Stomach (tissue), 8 donors: ENCODE measurements at regions not wholly inside any gene's neighbourhood (a gene's known extent, or its start where the extent isn't known, plus 50 kb on each side); places are given as distances from the start of the nearest gene placed in this dataset.
A peak's percentile ranks its signal among the peaks of the same experiment; 100 is the strongest.

ENCODE experiments used
- DNase-seq, 2 donors: peaks; one replicate each; pipeline versions ENCODE4 v3.0.0 to v3.0.0-alpha.2; 2013 to 2019
- H3K27ac ChIP-seq, 5 donors: fragments of 200-600 bp in 4 of 5; sonication (generic) in 4 of 5; one replicate each; pipeline ENCODE4 v1.5.1; 2013 to 2019; ENCODE audit warnings: mild to moderate bottlenecking in 1 of 5, moderate library complexity in 1 of 5
- H3K27me3 ChIP-seq, 3 donors: fragments of 200-600 bp; sonication (generic); one replicate each; pipeline ENCODE4 v1.5.1; 2017 to 2019; ENCODE audit warnings: mixed run types in 1 of 3
- H3K36me3 ChIP-seq, 4 donors: fragments of 200-600 bp; sonication (generic); 1 replicate in 3 of 4; 2 replicates in 1 of 4; pipeline ENCODE4 v1.5.1; 2016 to 2019
- H3K4me1 ChIP-seq, 4 donors: fragments of 200-600 bp; sonication (generic); one replicate each; pipeline ENCODE4 v1.5.1; 2016 to 2019
- H3K4me3 ChIP-seq, 4 donors: fragments of 200-600 bp; sonication (generic) in 3 of 4; one replicate each; pipeline ENCODE4 v1.5.1; 2016 to 2019; ENCODE audit warnings: mild to moderate bottlenecking in 1 of 4
- H3K9me3 ChIP-seq, 4 donors: fragments of 200-600 bp; sonication (generic); one replicate each; pipeline ENCODE4 v1.5.1; 2016 to 2019
- CTCF ChIP-seq, 7 experiments: fragments of 450-650 bp in 4 of 7; fragments of 200-600 bp in 3 of 7; sonication (generic) in 3 of 7; IDR thresholded peaks; one replicate each; pipeline ENCODE4 v1.5.1; 2016 to 2019; ENCODE audit warnings: antibody characterized with exemption in 7 of 7, control low read depth in 2 of 7, mild to moderate bottlenecking in 1 of 7
- EP300 ChIP-seq: sonication (generic); formaldehyde crosslinking; IDR thresholded peaks from one replicate; pipeline ENCODE4 v1.6.1; 2017; ENCODE audit warnings: antibody characterized with exemption
- POLR2A ChIP-seq, 4 donors: fragments of 450-650 bp; IDR thresholded peaks; one replicate each; pipeline ENCODE4 v1.6.1; 2016; ENCODE audit warnings: antibody characterized with exemption in 4 of 4, control low read depth in 2 of 4, mild to moderate bottlenecking in 1 of 4, moderate library complexity in 1 of 4
- POLR2AphosphoS5 ChIP-seq, 3 donors: sonication (generic); formaldehyde crosslinking; IDR thresholded peaks; one replicate each; pipeline ENCODE4 v1.6.1; 2016; ENCODE audit warnings: antibody characterized with exemption in 3 of 3
- WGBS, 5 donors: extraction: QIAGEN DNeasy Blood & Tissue Kit in 3 of 5; methylation state at CpG; one replicate each; pipeline versions ENCODE4 v1.1.5 to v1.1.7; 2013 to 2018; 5-methylcytosine and 5-hydroxymethylcytosine counted together
- intact Hi-C: fragments of 100-400 bp; cut with DNase I; formaldehyde crosslinking; loops from one replicate; pipeline ENCODE4 v1.15.1; 2023; ENCODE audit warnings: low total_unique reads
- donor health status: healthy with polysubstance abuse.
- donor health status: Bipolar disorder and iron deficiency.
- donor health status: healthy.

- intact Hi-C loops = no loop called here
Measured at GRCh38 chr13:26881154-26881553, 120.6 kb upstream of the GPR12 start.

GRCh38 chr13:26880735-26881134 is 120.1 kb upstream of the GPR12 start:
- intact Hi-C loops = no loop called here
- Histone ChIP-seq H3K4me3 (no peak overlapping the region), H3K27ac (no peak overlapping the region), H3K9me3 (peaks cover 0 to 25% (median 20%) of the 10 kb centered on the region in 4 donors), H3K4me1 (peaks cover 0 to 7% (median 0%) of the 10 kb centered on the region in 4 donors), H3K27me3 (peaks cover 0 to 30% (median 0%) of the 10 kb centered on the region in 3 donors), H3K36me3 (no peaks in the 10 kb centered on the region)
- TF ChIP-seq POLR2A (IDR thresholded peaks at IDR 0.05) = no peak
- TF ChIP-seq EP300 = no peak
- TF ChIP-seq CTCF (IDR thresholded peaks at IDR 0.05) = no peak
- no peak for TF ChIP-seq POLR2AphosphoS5 (IDR thresholded peaks at IDR 0.05)
- WGBS, 5 donors = 69 to 76% (median 71%) methylated on average over 8 of the region's 8 CpGs
- DNase-seq = peak in 1 of 2 donors; percentile 16

More at GRCh38 chr13:26881154-26881553, 120.6 kb upstream of the GPR12 start:
- peaks cover 0 to 30% (median 0%) of the 10 kb centered on the region in 3 donors for H3K27me3 ChIP-seq
- H3K9me3 ChIP-seq = peaks cover 0 to 21% (median 16%) of the 10 kb centered on the region in 4 donors
- H3K4me3 ChIP-seq = no peak overlapping the region
- H3K27ac ChIP-seq = no peak overlapping the region
- H3K36me3 ChIP-seq = no peaks in the 10 kb centered on the region
- TF ChIP-seq EP300 = no peak
- TF ChIP-seq POLR2A (IDR thresholded peaks at IDR 0.05) = no peak
- TF ChIP-seq CTCF (IDR thresholded peaks at IDR 0.05) = no peak
- no peak for TF ChIP-seq POLR2AphosphoS5 (IDR thresholded peaks at IDR 0.05)
- peak in 1 of 2 donors; percentile 60 for DNase-seq
- 35 to 63% (median 58%) methylated on average over 6 of the region's 6 CpGs for WGBS, 5 donors
- H3K4me1 ChIP-seq = peaks cover 0 to 7% (median 0%) of the 10 kb centered on the region in 4 donors

GRCh38 chr13:26878438-26878837 is 117.9 kb upstream of the GPR12 start:
- Histone ChIP-seq H3K27me3 (peaks cover 0 to 33% (median 0%) of the 10 kb centered on the region in 3 donors), H3K36me3 (no peaks in the 10 kb centered on the region), H3K27ac (no peak overlapping the region), H3K4me1 (peaks cover 0 to 7% (median 0%) of the 10 kb centered on the region in 4 donors), H3K9me3 (peaks cover 0 to 30% (median 23%) of the 10 kb centered on the region in 4 donors), H3K4me3 (no peak overlapping the region)
- 21 to 92% (median 55%) methylated on average over 1 of the region's 1 CpG for WGBS, 5 donors
- TF ChIP-seq POLR2AphosphoS5 (IDR thresholded peaks at IDR 0.05) = no peak
- no peak for TF ChIP-seq EP300
- TF ChIP-seq POLR2A (IDR thresholded peaks at IDR 0.05) = no peak
- no peak for TF ChIP-seq CTCF (IDR thresholded peaks at IDR 0.05)
- intact Hi-C loops = no loop called here
- DNase-seq = no peak

GRCh38 chr13:26873386-26873698 is 112.8 kb upstream of the GPR12 start:
- WGBS, 5 donors = 72 to 88% (median 76%) methylated on average over 6 to 7 of the region's 7 CpGs
- Histone ChIP-seq H3K4me3 (no peak overlapping the region), H3K4me1 (no peaks in the 10 kb centered on the region), H3K9me3 (peaks cover 0 to 30% (median 23%) of the 10 kb centered on the region in 4 donors), H3K27ac (no peak overlapping the region), H3K27me3 (peaks cover 0 to 31% (median 0%) of the 10 kb centered on the region in 3 donors), H3K36me3 (no peaks in the 10 kb centered on the region)
- TF ChIP-seq POLR2A (IDR thresholded peaks at IDR 0.05) (no peak), CTCF (IDR thresholded peaks at IDR 0.05) (no peak), POLR2AphosphoS5 (IDR thresholded peaks at IDR 0.05) (no peak), EP300 (no peak)
- intact Hi-C loops = no loop called here
- DNase-seq = no peak
